LoVo (cell line): ENCODE measurements at regions not wholly inside any gene's neighbourhood (a gene's known extent, or its start where the extent isn't known, plus 50 kb on each side); places are given as distances from the start of the nearest gene placed in this dataset.
A peak's percentile ranks its signal among the peaks of the same experiment; 100 is the strongest.
"Not testable (repeated sequence)": the region's sequence is repeated elsewhere in the genome, so short reads cannot be mapped to it uniquely, and the experiment has no call there.

Source experiments
- DNase-seq: peaks from one replicate; pipeline ENCODE4 v3.0.0-alpha.2; 2016; ENCODE audit warnings: low spot score

DNA sequence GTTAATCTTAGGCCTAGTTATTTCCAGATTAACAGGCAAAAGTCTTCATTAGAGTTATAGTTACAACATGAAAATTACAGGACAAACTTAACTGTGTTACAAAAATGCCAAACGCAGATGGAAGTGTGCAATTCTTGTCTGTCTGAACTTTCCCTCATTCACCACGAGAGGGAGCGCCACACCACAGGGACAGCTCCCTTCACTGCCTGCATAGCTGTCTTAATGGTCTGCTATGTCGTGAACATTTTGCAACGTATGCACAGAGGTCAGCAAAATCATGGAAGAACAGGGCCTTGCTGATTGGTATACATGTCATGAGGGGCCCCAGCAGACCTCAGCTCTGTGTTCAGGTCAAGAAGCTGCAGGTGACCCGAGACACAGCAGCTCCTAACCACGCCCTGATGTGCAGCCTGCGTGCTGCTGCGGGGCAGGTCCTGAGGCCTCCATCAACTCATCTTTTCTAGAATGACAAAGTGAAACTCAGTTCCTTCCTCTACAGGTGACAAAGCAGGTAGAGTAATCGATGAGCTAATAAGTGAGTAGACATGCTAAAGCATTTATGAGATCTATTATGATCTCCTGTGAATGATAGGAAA, 78.8 kb upstream of the ATP8B1 start:
- peak; percentile 79 for DNase-seq

DNA sequence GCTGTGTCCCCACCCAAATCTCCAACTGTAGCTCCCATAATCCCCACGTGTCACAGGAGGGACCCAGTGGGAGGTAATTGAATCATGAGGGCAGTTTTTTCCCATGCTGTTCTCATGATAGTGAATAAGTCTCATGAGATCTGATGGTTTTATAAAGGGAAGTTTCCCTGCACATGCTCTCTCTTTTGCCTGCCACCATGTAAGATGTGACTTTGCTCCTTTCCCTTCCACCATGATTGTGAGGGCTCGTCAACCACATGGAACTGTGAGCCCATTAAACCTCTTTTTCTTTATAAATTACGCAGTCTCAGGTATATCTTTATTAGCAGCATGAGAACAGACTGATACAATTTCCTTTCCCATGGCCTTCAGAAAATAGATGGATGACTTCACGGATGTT, 76.8 kb upstream of the ATP8B1 start:
- DNase-seq, result not testable (repeated sequence)

DNA sequence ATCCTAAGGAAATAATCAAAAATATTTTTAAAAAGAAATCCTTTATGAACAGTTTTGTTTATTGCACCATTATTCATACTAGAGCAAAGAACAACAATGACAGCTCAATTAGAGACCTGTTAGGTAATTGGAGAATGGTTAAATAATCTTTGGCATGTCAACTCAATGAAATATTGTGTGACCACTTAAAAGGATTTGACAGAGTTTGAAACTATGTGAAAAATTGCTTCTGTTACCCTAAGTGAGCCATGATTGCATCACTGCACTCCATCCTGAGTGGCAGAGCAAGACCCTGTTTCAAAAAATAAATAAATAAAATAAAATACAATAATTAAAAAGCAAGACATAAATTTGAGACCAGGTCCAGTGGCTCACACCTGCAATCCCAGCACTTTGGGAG, 66.1 kb upstream of the ATP8B1 start:
- DNase-seq, result no peak

DNA sequence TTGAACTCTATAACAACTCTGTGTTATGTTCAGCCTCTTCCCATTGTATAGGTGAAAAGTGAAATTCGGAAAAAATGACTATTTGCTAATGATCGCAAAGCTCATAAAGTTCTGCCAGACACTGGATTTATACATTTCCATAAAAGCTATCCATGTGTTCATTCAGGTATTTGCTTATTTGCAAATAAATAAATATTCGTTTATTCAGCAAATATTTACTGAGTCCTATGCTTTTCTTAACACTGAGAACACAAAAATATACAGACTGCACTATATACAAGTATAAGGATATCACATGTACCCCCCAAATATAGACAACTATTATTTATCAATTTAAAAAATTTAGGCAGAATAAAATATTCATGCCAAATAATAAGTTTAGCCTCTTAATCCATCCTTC, 63.2 kb upstream of the ATP8B1 start:
- no peak for DNase-seq

DNA sequence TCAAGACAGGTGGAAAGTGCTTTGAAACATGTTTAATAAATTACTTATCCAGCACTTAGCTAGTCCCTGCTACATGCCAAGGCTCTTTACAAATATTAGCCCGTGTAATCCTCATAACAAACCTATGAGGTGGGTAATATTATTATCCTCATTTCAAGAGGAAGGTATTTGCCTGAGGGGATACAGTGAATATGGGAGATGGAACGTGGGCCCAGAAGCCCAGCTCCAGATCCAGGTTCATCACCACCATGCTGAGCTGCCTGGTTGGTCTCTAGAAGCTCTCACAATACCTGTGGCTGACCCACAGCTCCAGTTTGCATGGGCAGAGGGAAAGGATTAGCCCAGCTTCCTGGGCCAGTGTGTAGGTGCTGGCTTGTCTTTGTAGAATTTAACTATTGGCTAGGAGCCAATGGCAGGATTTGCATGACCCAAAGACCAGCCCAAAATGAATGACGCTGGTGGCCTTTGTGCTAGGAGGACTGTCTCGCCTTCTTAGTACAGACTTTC, 61.6 kb upstream of the ATP8B1 start:
- no peak for DNase-seq

DNA sequence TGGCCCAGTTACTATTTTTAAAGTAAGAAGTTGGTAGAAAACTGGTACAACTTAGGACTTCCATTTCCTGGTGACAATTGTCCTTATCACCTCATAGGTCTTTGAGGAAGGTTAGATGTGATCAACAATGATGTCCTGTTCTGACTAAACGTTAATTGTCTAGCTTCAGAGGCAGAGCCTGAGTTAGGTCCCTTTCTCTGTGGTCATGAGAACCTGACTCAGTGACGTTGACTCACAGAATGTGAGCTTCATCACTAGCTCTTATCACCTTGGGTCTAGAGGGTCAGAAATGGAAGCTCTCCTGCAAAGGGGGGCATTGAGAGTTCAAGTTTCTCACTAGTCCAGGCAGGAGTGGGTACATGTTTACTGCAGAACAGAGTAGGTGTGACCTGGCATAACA, 60.6 kb upstream of the ATP8B1 start:
- no peak for DNase-seq

DNA sequence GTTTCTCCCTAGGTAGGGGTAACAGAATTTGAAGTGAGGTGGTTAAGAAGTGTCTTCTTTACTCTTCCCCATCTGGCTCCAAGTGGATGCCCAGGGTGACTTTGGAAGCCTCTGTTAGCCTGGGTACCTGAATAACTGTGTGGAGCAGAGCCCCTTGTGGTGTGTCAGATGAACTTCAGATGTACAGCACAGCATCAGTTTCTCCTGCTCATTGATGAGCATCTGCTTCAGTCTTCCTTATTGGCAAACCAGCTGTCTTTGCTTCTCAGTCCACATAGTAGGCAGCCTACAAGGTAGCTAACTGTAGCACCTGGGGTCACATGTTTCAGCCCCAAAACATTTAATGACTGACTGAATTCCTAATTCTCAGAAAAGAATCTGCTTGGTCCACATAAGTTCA, 56.2 kb upstream of the ATP8B1 start:
- peak; percentile 30 for DNase-seq

DNA sequence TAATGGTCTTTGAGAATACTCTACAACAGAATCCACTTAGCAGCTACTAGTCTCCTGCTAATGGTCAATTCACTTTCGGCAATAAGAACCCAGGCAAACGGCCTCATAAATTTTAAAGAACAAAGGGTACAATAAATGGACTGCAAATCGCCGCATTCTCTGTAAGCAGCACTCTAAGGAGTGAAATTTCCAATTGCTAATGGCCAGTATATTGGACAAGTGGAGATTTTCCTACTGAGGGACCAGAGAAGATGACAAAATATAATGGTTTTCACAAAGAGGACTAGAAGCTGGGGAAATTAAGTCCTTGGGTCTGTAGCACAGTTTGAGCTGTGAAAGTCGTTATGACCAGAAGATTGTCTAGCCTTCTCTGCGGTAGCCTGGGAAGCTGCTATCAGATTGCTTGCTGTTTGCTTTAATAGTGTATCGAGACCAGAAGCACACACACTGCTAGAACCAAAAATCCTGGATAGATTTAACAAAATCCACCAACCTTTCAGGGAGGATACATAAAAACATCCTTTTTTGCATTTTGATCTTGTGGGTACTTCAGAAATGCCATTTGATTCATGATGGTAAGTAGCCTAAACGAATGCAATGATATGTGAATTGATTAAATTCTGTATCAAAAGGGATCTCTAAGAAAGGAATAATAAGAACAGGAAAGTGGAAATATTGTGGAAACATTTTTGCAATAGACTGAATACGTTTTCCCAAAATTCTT, 53.6 kb upstream of the ATP8B1 start:
- no peak for DNase-seq

DNA sequence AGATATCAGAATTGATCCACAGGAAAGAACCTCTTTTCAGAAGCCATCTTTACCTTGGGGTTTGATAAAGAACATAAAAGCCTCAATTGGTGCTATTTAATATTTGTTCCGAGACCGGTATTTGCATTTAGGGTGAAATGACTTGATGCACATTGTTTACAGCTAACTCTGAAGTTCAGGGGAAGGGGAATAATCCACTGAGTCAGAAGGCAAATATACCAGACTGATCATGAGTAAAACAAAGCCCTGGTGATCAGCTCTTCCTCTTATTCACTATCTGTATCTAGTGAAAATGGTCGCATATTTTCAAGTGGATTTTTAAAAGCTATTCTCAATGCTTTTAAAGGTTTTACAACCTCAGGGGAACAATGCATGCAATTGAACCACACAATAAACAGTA, 53.0 kb upstream of the ATP8B1 start:
- DNase-seq, result no peak

DNA sequence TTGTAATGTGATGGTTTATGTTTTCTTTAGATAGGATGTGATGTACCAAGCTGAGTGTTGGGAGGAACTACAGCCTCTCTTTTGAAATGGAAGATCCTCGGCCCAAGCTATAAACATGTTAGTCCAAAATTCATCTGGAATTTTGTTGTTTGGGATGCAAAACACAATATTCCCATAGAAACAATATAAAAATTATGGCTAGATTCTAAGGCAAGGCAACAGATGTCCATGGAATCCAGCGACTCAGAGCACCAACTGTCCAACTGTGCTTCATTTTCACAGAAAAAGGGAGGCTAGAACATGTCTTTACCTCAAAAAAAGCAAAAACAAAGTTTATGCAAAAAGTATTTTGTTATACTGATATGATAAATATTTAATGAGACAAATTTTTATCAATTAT, 52.4 kb upstream of the ATP8B1 start:
- no peak for DNase-seq

DNA sequence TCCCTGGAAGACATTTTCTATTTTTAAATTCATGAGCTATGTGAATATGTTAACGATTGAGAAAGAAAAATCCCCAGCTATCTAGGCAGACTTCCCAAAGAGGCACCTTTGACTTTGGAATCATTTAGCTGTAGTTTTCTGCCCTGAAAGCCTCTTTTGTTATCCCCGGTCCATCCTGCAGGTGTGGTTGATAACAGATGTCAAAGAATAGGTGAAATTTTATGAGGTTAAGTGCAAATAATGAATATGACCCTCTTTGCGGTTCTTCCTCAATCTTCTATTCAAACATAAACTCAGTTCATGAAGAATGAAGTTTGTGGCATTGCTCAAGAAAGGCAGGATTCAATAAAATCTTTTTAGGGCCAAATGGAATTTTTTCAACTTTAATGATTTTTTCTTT, 51.6 kb upstream of the ATP8B1 start:
- peak; percentile 59 for DNase-seq

DNA sequence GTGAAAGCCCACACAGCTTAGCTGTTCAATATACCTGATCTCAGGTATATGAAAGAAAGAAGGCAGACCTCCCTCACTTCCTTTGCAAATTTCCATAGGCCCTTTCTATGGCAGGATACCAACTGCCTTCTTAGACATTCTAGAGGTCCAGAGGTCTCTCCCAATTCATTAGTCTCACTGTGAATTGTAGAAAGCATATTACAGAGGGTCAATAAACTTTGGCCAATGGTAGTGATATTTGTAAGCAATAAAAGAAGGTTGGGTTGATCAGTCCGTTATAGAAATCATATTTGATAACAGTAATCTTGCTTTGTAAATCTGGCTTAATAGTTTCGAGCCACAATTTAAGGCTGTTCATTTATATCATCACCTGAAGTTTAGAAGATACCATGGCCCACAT, 50.7 kb upstream of the ATP8B1 start:
- no peak for DNase-seq

DNA sequence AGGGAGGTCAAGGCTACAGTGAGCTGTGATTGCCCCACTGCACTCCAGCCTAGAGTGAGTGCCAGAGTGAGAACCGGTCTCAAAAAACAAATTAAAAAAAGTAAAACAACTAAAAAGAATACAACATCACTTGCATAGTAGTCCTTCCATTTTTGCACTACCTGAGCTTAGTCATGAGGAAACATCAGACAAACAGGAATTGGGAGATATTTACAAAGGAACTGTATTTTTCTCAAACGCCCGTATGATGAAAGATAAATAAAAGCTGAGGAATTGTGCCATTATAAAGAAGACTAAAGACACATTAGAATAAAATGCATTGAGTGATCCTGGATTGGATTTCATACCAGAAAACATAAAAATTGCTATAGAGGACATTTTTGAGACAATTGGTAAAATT, 50.0 kb upstream of the ATP8B1 start:
- no peak for DNase-seq
